NCI-H1105 (cell line): ENCODE measurements at regions not wholly inside any gene's neighbourhood (a gene's known extent, or its start where the extent isn't known, plus 50 kb on each side); places are given as distances from the start of the nearest gene placed in this dataset.
"Not testable (repeated sequence)": the region's sequence is repeated elsewhere in the genome, so short reads cannot be mapped to it uniquely, and the experiment has no call there.

ENCODE experiments used
- DNase-seq: peaks from one replicate; lab custom pipeline; 2025; lab: John Stamatoyannopoulos, UW

DNA sequence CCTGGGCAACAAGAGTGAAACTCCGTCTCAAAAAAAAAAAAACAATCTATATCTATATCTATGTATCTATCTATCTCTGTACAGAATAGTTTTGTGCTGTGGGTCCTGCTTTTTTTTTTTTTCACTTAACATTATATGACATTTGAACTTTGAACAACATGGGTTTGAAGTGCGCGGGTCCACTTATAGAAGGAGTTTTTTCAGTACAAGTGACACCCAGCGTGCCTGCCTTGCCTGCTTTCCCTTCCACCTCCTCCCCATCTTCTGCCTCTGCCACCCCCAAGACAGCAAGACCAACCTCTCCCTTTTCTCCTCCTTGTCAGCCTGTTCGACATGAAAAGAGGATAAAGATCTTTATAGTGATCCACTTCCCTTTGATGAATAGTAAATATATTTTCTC is 102.2 kb upstream of the KCNG1 start:
- DNase-seq: no peak

- not testable (repeated sequence) for DNase-seq
Measured at GRCh38 chr20:51123887-51124286, 101.0 kb upstream of the KCNG1 start.

DNA sequence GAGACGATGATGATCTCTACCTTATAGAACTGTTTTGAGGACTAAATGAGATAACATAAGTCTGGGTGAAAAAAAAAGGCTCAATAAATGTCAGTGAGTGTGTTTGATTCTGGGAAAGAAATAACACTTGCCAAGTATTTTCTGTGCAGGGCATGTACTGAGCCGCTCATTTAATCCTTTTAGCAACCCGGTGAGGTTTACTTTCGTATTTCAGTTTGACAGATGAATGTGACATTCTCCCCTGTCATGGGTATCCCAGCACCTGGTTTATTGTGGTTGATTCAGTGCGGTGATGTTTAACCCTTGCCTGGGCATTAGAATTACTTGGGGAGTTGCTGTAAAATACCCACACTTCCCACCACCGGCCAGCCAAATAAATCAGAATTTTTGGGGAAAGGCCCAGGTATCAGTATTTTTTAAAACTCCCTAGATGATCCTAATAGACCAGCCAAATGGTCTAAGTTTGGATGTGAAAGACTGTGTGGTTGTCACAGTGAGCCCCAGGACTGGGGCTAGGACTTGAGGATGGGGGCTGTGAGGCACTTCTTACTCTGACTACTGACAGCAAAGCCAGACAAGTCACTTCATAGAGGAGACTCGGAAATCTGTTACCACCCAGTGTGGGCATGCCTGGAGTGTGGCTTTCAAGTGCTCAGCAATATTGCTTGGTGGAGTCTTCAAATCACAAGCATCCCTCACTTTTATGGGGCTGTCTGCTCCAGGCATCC is 100.2 kb upstream of the KCNG1 start:
- no peak for DNase-seq

GRCh38 chr20:51121901-51122412 is 99.0 kb upstream of the KCNG1 start:
- DNase-seq: no peak

DNA sequence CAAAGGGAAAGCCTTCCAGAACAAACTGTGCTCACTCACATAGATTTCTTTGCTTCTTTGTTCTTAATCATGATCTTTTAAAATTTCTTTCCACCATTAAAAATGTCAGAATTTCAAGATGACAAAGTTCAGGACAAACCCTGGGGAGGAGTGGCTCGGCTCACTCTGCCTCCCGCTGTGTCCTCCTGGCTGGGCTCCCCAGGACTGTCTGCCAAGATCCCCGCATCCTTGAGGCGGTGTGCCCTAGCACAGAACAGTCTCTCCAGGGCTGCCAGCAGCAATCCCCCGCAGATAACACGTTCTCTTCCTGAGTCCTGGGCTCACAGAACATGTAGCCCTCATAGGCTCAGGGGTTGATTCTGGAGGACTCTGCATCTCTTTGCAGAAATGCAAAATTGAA is 98.4 kb upstream of the KCNG1 start:
- no peak for DNase-seq

DNA sequence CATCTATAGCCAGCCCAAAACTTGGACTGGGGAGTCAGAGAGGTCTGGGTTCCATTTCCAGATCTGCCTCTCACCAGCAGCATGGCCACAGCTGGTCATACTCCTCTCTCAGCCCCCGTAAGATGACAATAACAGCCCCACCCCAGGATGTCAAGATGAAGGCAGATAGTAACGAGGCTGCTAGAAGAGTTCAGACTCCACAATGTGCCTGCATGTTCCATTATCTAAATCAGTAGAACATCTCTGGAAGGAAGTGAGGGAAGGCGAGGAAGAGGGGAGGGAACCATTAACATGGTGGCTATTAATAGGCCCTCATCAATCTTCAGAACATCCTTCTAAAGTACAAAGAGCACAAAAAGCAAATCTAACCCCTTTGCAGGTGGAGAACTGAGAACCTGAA is 98.0 kb upstream of the KCNG1 start:
- no peak for DNase-seq

DNA sequence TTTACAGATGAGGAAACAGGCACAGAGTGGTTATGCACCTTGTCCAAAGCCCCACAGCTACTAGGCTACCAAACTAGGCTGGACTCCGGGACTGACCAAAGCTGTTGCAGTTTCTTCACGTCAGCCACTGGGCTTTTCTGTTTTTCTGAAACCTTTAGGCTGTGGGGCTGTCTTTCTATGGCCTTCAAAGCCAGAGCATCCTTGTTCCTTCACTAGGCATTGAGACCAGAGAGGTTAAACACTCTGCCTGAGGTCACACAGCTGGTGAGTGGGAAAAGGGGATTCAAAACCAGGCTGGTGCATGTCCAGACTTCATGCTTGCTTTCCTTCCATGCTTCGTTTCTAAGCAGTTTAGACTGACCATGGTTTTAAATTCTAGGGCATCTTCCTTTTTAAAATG is 97.5 kb upstream of the KCNG1 start:
- DNase-seq: no peak

- DNase-seq: no peak
Measured at GRCh38 chr20:51119914-51120313, 97.0 kb upstream of the KCNG1 start.

DNA sequence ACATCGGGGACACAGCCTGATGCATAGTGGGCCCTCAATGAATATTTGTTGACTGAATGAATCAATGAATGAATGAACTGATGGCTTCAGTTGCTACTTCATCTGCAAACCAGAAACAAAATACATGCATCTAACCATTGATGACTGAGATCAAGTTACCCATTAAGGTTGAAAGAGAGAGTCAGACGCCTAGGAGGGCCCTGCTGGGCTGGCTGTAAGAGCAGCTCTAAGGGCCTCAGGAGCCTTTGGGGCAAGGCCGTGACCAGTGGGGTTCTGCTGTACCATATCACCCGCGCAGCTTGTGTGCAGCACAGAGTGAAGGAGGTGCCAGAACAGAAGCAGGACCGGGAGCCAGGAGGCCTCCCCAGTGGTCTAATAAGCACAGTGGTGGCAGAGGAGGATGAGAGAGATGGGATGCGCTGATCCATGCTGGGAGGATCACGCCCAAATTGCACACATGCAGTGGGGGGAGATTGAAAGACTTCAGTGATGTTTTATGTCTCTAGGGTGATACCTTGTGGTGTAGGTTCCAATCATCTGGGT is 96.1 kb upstream of the KCNG1 start:
- DNase-seq: no peak

DNA sequence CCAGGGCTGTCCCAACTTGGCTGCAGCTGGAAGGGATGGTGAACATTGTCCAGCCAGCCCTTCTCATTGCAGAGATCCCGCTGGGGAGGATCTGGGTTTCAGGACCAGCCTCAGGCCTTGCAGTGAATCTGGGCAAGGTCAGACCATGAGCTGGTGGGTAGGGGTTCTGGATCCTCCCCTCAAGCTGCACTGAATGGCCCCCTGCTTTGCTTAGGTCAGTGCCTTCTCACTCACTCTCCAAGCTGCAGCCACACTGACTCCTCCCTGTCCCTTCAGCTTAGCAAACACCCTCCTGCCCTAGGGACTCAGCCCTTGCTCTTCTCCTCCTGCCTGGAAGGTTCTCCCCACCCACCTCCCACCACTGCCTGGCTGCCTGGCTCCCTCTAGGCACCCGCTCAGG is 95.3 kb upstream of the KCNG1 start:
- DNase-seq: no peak

DNA sequence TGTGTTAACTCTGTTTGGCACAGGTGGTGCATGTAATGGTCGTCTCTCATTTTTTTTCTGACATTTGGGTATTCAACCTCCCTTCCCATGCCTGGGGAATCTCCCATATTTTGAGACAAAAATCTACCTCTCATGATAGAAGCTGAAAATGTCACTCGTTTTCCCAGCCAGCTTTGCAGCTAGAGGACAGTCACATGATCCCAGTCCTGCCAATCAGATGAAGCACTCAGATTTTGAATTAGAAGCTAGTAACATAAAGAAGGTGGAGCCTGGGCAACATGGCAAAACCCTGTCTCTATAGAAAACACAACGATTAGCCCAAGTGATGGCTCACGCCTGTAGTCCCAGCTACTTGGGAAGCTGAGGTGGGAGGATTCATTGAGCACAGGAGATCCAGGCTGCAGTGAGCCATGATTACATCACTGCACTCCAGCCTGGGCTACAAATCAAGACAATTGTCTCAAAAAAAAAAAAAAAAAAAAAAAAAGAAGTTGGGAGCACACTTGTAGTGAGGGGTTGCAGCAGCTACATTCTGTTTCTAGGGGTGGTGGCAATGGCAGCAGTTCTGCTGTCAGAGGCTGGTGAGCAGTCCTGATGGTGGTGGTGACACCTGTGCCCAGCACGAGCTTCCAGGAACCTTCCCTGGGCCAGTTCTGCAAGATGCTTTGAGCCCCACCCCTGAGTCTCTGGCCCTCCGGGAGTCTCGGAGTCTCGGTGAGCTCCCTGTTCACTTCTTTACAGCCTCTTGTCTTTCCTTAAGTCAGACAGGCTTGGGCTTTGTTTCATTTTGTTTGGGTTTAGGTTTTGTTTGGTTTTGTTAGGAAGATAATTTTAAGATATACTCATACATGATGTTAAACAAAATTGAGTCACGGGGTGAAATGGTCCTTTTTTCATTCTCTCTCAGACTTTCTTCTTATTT is 94.1 kb upstream of the KCNG1 start:
- no peak for DNase-seq

GRCh38 chr20:51111290-51111689 is 88.4 kb upstream of the KCNG1 start:
- DNase-seq: peak; percentile 63

DNA sequence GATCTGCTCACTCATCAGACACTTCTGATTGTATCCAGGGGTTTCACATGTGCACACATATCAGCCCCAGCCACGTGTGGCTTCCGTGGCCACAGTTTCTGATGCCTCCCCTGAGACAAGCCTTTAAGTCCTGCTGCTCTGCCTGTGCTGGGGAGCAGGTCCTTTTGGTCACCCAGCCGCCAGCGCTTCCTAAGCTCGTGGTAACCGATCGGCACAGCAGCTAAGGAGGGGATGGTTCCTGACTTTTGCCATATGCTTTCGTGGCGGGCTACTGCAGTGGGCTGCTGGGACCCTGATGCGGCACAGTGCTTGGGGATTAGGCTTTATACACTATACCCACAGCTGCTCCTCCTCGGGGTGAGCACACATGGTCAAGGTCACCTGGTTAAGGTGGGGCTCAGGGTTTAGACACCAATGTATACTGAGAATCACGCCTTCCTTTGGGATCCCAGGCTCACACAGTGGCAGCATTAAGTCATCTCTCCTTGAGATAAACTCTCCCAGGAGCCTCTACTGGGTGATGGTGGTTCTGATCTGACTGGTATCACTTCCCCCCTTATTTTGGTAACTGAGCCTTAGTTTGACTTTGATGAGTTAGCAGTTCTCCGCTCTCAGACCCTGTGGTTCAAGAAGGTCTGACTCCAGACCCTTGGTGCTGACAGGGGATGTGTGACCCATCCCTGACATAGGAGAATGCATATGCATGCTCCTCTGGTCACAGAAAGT is 85.9 kb upstream of the KCNG1 start:
- no peak for DNase-seq

- DNase-seq: no peak
Measured at GRCh38 chr20:51106011-51106410, 83.1 kb upstream of the KCNG1 start.

DNA sequence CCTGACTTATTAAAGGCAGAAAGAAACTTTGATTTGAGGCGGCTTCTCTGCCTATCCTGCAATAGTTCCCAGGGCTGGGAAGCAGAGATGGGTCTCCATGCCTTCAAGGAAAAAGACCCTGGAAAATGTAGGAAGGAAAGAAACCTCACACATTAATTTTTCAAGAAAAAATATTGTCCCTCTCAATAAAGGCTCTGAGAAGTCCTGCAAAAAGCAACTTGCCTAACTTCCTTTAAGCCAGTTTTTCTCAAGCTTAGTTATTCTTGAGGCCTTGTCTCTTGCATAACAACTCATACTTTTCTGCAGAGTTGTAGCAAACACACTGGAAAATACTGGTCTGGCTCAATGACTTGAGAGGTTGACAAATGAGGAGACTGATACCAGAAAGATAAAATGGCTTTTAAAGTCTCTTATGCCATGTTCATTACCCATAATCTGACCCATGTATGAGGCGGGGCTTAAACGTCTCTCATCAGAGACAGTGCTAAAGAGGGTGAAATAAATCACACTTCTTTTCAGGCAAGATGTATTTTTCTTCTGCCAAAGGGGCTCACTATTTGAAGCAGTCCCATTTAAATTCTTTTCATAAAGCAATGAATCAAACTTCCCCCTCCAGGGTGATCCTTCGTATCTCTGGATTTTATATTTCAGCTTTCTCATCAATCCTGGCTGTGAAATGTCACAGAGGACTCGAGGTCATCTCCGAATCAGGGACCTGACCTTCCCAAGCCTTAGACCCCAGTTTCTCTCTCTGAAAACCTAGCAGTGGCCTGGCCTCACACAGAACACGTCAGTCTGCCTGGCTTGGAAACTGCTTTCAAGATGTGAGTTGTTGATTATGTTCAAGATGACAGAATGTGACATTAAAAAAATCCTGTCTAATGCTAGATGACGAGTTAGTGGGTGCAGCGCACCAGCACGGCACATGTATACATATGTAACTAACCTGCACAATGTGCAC is 82.3 kb upstream of the KCNG1 start:
- no peak for DNase-seq

DNA sequence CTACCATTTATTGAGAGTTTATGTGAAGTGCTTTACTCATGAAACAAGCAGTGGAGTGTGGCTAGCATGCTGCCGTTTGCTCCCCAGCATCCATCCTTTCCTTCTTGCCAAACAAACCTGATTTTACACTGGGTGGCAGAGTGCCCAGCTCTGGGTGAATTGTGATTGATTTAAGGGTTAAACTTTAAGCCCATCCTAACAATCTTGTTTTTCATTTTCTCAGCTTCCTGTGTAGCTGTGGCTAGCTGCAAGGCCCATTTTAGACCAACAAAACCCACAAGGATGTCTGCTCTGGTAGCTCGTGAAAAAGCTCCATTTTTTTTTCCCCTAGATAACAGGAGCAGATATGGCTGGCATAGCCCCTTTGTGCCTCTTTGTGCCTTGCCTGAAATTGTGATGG is 77.7 kb upstream of the KCNG1 start:
- DNase-seq: no peak

- DNase-seq: no peak
Measured at GRCh38 chr20:51098284-51098810, 75.4 kb upstream of the KCNG1 start.

DNA sequence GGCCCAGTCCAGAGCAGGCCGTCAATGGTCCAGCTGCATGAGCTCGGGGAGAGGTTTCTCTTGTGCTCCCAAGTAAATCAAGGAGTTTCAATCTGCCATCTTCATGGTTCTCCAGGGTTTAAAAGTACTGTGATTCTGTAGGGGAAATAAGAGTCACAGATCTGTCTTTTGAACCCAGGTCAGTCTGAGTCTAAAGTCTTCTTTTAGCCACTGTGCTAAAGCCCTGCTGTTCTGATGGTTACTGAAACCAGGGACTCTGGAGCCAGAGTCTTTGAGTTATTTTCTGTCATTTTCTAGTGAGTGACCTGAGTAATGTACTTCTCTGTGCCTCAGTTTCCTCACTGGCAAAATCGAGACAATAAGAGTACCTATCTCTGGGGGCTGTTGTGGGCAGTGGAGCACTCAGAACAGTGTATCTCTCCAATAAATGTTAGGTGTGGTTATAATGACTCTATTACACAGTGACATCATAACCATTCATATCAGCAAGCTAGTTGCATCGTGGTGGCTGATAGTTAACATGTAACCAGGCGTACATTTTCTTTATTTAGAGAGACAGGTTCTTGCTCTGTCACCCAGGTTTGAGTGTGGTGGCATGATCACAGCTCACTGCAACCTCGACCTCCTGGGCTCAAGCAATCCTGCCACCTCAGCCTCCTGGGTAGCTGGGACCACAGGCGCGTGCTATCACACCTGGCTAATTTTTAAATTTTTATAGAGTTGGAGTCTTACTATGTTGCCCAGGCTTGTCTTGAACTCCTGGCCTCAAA is 74.6 kb upstream of the KCNG1 start:
- no peak for DNase-seq

DNA sequence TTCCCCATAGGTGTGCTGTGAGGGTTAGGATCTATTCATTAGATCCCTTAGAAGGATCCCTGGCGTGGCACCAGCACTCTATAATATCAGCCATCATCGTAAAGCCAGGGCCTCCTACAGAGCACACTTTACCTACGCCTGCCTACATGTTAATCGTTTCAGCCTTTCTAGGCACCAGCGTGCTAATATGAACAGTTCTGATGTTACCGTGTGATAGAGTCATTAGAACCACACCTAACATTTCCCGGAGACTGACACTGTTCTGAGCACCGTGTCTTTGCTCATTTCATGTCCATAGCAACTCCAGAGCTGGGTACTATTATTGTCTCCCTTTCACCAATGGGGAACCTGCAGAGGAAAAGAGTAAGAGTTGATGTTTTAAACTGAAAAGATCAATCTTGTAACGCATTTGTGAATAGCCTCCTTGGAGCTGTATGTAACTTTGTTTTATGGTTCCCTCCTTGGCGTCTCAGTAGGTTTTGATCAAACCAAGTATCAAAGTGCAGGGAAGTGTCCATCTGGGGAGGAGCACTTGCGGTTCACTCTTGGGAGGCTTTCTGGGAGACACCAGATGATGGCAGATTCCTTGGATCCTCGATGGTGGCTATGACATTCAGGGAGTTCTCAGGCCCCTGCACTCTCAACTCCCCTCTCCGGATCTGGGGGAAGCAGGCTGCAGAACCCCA is 73.8 kb upstream of the KCNG1 start:
- no peak for DNase-seq
